ENCODE measurements at regions not wholly inside any gene's neighbourhood (a gene's known extent, or its start where the extent isn't known, plus 50 kb on each side); places are given as distances from the start of the nearest gene placed in this dataset.

DNA sequence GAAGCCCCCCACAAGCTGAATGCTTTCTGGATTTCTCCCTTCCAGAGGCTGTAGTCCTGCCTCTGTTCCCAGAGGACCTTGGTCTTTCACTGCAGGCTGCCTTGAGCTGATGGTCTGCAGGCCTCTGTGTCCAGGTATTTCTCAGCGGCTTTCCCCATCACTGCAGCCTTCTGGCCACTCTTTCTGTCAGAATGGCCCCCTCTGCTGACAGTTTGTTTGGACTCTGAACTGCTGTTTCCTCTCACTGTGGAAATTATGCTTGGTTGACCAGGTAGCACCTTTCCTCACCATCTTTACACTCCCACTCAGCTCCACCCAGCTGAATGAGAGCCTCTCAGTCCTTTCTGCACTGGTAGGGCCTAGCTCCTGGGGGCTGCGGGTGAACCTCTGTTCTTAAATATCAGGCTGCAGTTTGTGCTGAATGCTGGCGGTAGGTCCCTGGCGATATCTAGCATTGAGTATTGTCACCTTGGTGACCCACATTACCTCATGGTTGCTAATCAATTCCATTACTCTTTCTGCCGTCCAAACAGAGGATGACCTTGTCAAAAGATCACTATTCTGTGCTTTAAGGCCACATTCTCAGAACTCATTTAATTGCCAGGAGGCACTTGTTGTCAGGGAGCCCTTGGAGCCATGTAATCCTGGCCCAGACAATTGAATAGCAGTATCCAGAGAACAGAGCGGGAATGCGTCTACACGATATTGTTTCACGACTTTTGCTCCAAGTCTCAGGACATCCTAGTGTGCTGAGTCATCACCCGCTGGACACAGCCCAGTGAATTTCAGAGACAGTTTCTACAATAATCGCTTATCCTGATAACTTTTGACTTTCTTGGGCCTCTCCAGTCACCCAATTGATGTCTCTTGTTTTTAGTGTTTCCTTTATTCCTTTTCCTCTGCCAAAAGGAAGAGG, 230.2 kb downstream of the TENT4A start:
- no peak overlapping the region for H3K4me3 ChIP-seq (ENCODE audit: insufficient read length, low read depth)
- no peaks in the 10 kb centered on the region for H3K27me3 ChIP-seq (ENCODE audit: insufficient read depth, insufficient read length)
- DNase-seq (ENCODE audit: low read depth, low spot score): no peak
- H3K4me1 ChIP-seq (ENCODE audit: insufficient read depth, insufficient read length): no peaks in the 10 kb centered on the region
- H3K9me3 ChIP-seq (ENCODE audit: insufficient read depth, low read length): no peaks in the 10 kb centered on the region
- no peaks in the 10 kb centered on the region for H3K36me3 ChIP-seq (ENCODE audit: insufficient read depth, insufficient read length, low read length)
- H3K9ac ChIP-seq (ENCODE audit: insufficient read length, low read depth): no peak overlapping the region
- TF ChIP-seq YY1 (IDR thresholded peaks at IDR 0.05; ENCODE audit: insufficient read depth, insufficient read length): no peak
- no peak for TF ChIP-seq SUZ12 (IDR thresholded peaks at IDR 0.05; ENCODE audit: extremely low read depth, insufficient read depth, insufficient read length)
- TF ChIP-seq ZNF274 (IDR thresholded peaks at IDR 0.05; ENCODE audit: low read depth, low read length): no peak

DNA sequence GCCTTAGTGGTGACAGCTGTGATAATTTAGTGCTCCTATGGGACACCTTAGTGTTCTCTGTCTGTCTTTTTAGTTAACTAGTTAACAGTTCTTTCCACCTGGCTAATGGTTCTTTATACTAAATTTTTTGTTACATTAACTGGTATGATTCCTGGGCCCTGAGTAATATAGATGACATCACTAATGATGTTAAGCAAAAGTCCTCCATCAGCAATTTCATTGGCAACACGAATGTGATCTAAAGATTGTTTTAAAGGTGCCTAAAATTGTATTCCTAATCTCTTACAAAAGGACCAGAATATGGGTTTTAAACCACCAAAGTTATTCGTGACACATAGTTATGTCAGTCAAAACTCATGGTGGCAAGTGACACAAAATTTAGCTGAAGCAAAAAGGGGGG, 235.3 kb downstream of the TENT4A start:
- no peak overlapping the region for H3K4me3 ChIP-seq (ENCODE audit: insufficient read length, low read depth)
- no peak for TF ChIP-seq YY1 (IDR thresholded peaks at IDR 0.05; ENCODE audit: insufficient read depth, insufficient read length)
- no peak for TF ChIP-seq SUZ12 (IDR thresholded peaks at IDR 0.05; ENCODE audit: extremely low read depth, insufficient read depth, insufficient read length)
- TF ChIP-seq ZNF274 (IDR thresholded peaks at IDR 0.05; ENCODE audit: low read depth, low read length): no peak
- no peaks in the 10 kb centered on the region for H3K36me3 ChIP-seq (ENCODE audit: insufficient read depth, insufficient read length, low read length)
- H3K4me1 ChIP-seq (ENCODE audit: insufficient read depth, insufficient read length): no peaks in the 10 kb centered on the region
- no peaks in the 10 kb centered on the region for H3K9me3 ChIP-seq (ENCODE audit: insufficient read depth, low read length)
- no peak for DNase-seq (ENCODE audit: low read depth, low spot score)
- no peak overlapping the region for H3K9ac ChIP-seq (ENCODE audit: insufficient read length, low read depth)
- H3K27me3 ChIP-seq (ENCODE audit: insufficient read depth, insufficient read length): no peaks in the 10 kb centered on the region

DNA sequence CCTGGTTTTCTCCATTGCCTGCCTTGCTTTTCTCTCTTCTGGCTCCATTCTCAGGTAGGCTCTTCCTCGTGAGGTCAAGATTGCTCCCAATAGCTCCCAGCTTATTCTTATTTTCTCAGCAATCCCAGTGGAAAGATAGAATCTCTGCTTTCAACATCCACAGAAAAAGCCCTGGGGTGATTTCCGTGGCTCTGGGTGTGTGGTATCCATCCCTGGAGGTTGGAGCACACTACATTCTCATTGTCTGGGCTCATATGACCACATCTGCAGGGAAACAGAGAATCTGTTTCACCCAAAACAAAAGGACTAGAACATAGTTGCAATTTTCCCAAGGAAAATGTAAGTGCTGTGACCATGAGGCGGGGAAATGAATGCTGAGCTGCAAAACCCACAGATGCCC, 236.0 kb downstream of the TENT4A start:
- Histone ChIP-seq H3K9ac (ENCODE audit: insufficient read length, low read depth) (no peak overlapping the region), H3K4me1 (ENCODE audit: insufficient read depth, insufficient read length) (no peaks in the 10 kb centered on the region), H3K27me3 (ENCODE audit: insufficient read depth, insufficient read length) (no peaks in the 10 kb centered on the region), H3K36me3 (ENCODE audit: insufficient read depth, insufficient read length, low read length) (no peaks in the 10 kb centered on the region), H3K4me3 (ENCODE audit: insufficient read length, low read depth) (no peak overlapping the region), H3K9me3 (ENCODE audit: insufficient read depth, low read length) (no peaks in the 10 kb centered on the region)
- no peak for DNase-seq (ENCODE audit: low read depth, low spot score)
- TF ChIP-seq ZNF274 (IDR thresholded peaks at IDR 0.05; ENCODE audit: low read depth, low read length) (no peak), YY1 (IDR thresholded peaks at IDR 0.05; ENCODE audit: insufficient read depth, insufficient read length) (no peak), SUZ12 (IDR thresholded peaks at IDR 0.05; ENCODE audit: extremely low read depth, insufficient read depth, insufficient read length) (no peak)

DNA sequence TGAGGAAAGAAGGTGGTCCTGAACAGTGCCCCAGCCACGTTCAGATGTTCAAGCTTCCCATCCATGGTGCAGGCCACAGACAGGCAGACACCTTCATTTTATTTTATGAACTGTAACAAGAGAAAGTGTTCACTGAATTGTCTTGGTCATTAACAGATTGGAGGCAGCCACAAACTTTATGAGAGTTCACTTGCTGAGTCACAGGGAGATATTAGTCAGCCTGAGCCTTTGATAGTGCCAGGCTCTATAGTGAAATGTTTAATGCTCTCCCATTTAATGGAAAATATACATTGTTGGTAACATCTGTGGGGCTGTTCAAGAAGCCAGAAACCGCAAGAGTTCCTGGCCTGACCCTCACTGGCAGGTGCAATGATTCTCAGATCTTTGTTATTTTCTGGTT, 237.0 kb downstream of the TENT4A start:
- H3K4me1 ChIP-seq (ENCODE audit: insufficient read depth, insufficient read length): no peaks in the 10 kb centered on the region
- H3K4me3 ChIP-seq (ENCODE audit: insufficient read length, low read depth): no peak overlapping the region
- TF ChIP-seq SUZ12 (IDR thresholded peaks at IDR 0.05; ENCODE audit: extremely low read depth, insufficient read depth, insufficient read length): no peak
- TF ChIP-seq YY1 (IDR thresholded peaks at IDR 0.05; ENCODE audit: insufficient read depth, insufficient read length): no peak
- no peak for TF ChIP-seq ZNF274 (IDR thresholded peaks at IDR 0.05; ENCODE audit: low read depth, low read length)
- no peaks in the 10 kb centered on the region for H3K27me3 ChIP-seq (ENCODE audit: insufficient read depth, insufficient read length)
- no peak for DNase-seq (ENCODE audit: low read depth, low spot score)
- no peaks in the 10 kb centered on the region for H3K9me3 ChIP-seq (ENCODE audit: insufficient read depth, low read length)
- no peaks in the 10 kb centered on the region for H3K36me3 ChIP-seq (ENCODE audit: insufficient read depth, insufficient read length, low read length)
- no peak overlapping the region for H3K9ac ChIP-seq (ENCODE audit: insufficient read length, low read depth)

DNA sequence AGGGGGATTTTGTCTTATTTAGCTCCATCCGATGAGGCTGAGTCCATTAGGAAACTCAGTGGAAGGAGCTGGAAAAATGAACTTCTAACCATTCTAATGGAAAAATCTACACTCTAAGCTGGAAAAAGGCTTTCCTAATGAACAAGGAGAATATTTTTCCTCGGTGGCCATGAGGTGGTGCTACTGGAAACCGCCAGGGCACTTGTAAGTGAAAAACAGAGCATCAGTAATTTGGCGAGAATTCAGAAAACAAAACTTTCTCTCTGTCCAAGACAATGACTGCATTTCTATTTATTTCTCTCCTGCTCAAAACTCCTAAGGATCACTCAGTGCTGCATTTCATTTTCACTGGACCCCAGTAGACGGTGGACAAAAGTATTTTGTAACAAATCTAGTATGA, 237.6 kb downstream of the TENT4A start:
- no peak overlapping the region for H3K4me3 ChIP-seq (ENCODE audit: insufficient read length, low read depth)
- H3K9ac ChIP-seq (ENCODE audit: insufficient read length, low read depth): no peak overlapping the region
- TF ChIP-seq ZNF274 (IDR thresholded peaks at IDR 0.05; ENCODE audit: low read depth, low read length) (no peak), YY1 (IDR thresholded peaks at IDR 0.05; ENCODE audit: insufficient read depth, insufficient read length) (no peak), SUZ12 (IDR thresholded peaks at IDR 0.05; ENCODE audit: extremely low read depth, insufficient read depth, insufficient read length) (no peak)
- no peak for DNase-seq (ENCODE audit: low read depth, low spot score)
- no peaks in the 10 kb centered on the region for H3K36me3 ChIP-seq (ENCODE audit: insufficient read depth, insufficient read length, low read length)
- H3K27me3 ChIP-seq (ENCODE audit: insufficient read depth, insufficient read length): no peaks in the 10 kb centered on the region
- no peaks in the 10 kb centered on the region for H3K9me3 ChIP-seq (ENCODE audit: insufficient read depth, low read length)
- H3K4me1 ChIP-seq (ENCODE audit: insufficient read depth, insufficient read length): no peaks in the 10 kb centered on the region

DNA sequence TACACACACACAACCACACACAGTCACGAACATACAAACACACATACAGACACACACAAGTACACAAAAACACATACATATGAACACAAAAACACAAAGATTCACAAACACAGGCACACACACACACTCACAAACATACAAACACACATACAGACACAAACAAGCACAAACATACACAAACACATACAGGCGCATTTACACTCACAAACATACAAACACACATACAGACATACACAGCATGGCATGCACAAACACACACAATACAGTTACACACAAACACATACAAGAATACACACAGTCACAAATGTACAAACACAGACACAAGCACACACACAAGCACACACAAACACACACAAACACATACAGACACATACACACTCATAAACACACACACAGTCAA, 247.9 kb downstream of the TENT4A start:
- Histone ChIP-seq H3K4me1 (ENCODE audit: insufficient read depth, insufficient read length) (no peaks in the 10 kb centered on the region), H3K36me3 (ENCODE audit: insufficient read depth, insufficient read length, low read length) (no peaks in the 10 kb centered on the region), H3K4me3 (ENCODE audit: insufficient read length, low read depth) (no peak overlapping the region), H3K9me3 (ENCODE audit: insufficient read depth, low read length) (peaks cover 4% of the 10 kb centered on the region; the same call in 1 of the 2 replicates), H3K9ac (ENCODE audit: insufficient read length, low read depth) (no peak overlapping the region), H3K27me3 (ENCODE audit: insufficient read depth, insufficient read length) (no peaks in the 10 kb centered on the region)
- TF ChIP-seq YY1 (IDR thresholded peaks at IDR 0.05; ENCODE audit: insufficient read depth, insufficient read length) (no peak), ZNF274 (IDR thresholded peaks at IDR 0.05; ENCODE audit: low read depth, low read length) (no peak), SUZ12 (IDR thresholded peaks at IDR 0.05; ENCODE audit: extremely low read depth, insufficient read depth, insufficient read length) (no peak)
- no peak for DNase-seq (ENCODE audit: low read depth, low spot score)

DNA sequence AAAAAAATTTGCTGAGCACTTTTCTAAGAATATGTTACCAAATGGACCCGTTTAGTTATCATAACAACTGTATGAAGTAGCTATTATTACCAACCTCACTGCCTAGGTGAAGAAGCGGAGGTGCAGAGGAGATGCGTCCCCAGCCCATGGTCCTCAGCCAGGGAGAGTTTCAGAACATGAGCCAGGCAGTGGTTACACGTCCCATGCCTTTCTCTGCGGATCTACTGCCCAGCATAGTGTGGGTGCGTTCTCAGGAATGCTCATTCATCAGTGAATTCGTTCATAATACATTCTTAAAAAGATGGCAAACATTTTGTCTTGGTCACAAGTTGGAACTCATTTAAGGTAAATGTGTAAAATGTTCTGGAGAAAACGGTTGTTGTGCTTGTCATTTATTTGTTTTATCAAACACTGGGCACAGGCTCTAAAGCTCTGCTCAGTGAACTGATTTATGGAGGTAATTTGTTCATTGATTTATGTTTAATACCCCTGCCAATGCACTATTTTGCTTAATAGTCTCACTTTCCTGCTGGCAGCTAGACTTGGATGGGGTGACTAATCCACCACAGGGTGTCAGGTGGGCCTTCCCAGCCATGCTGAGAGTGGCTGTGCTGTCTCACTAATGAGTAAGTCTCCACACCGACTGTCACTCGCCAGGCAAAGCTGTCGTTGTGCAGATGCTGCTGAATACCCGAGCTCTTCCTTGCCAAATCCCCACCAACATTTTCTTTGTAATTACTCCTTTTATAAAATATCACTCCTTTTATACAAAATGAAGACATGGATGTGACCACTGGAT, 248.8 kb downstream of the TENT4A start:
- H3K36me3 ChIP-seq (ENCODE audit: insufficient read depth, insufficient read length, low read length): no peaks in the 10 kb centered on the region
- H3K4me3 ChIP-seq (ENCODE audit: insufficient read length, low read depth): no peak overlapping the region
- H3K9me3 ChIP-seq (ENCODE audit: insufficient read depth, low read length): peaks cover 4% of the 10 kb centered on the region; the same call in 1 of the 2 replicates
- H3K4me1 ChIP-seq (ENCODE audit: insufficient read depth, insufficient read length): no peaks in the 10 kb centered on the region
- TF ChIP-seq YY1 (IDR thresholded peaks at IDR 0.05; ENCODE audit: insufficient read depth, insufficient read length): no peak
- TF ChIP-seq SUZ12 (IDR thresholded peaks at IDR 0.05; ENCODE audit: extremely low read depth, insufficient read depth, insufficient read length): no peak
- TF ChIP-seq ZNF274 (IDR thresholded peaks at IDR 0.05; ENCODE audit: low read depth, low read length): no peak
- no peak overlapping the region for H3K9ac ChIP-seq (ENCODE audit: insufficient read length, low read depth)
- DNase-seq (ENCODE audit: low read depth, low spot score): no peak
- H3K27me3 ChIP-seq (ENCODE audit: insufficient read depth, insufficient read length): no peaks in the 10 kb centered on the region
